ENCODE measurements at regions not wholly inside any gene's neighbourhood (a gene's known extent, or its start where the extent isn't known, plus 50 kb on each side); places are given as distances from the start of the nearest gene placed in this dataset.

DNA sequence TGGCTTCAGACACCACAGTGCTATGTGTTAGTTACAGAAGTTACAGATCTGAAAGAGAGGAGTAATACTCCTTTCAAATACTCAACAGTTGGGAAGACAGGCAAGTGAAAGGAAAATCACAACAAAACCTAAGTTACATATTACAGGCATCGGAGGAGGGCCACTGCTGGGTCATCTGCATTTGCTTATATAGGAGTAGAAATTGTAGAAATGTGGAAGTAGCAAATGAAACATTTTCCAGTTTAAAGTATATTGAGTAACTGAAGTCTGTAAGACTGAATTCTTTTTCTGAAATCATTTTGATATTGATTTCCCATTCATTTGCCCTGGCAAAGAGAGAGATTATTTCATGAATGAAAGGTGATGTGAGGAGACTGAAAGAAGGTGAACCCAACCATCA is 201.7 kb downstream of the SPRY1 start:
- TF ChIP-seq, protein P1, sequence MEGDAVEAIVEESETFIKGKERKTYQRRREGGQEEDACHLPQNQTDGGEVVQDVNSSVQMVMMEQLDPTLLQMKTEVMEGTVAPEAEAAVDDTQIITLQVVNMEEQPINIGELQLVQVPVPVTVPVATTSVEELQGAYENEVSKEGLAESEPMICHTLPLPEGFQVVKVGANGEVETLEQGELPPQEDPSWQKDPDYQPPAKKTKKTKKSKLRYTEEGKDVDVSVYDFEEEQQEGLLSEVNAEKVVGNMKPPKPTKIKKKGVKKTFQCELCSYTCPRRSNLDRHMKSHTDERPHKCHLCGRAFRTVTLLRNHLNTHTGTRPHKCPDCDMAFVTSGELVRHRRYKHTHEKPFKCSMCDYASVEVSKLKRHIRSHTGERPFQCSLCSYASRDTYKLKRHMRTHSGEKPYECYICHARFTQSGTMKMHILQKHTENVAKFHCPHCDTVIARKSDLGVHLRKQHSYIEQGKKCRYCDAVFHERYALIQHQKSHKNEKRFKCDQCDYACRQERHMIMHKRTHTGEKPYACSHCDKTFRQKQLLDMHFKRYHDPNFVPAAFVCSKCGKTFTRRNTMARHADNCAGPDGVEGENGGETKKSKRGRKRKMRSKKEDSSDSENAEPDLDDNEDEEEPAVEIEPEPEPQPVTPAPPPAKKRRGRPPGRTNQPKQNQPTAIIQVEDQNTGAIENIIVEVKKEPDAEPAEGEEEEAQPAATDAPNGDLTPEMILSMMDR (IDR thresholded peaks at IDR 0.05), result no peak
- Histone ChIP-seq H3K36me3 (no peaks in the 10 kb centered on the region), H3K9me3 (no peaks in the 10 kb centered on the region), H3K4me3 (no peak overlapping the region), H3K27ac (no peak overlapping the region), H3K4me1 (peaks cover 0 to 29% (median 21%) of the 10 kb centered on the region in 4 donors), H3K27me3 (no peaks in the 10 kb centered on the region)
- no peak for DNase-seq
- intact Hi-C loops (cut with DNase I), result no loop called here
- WGBS, 2 donors, result 94 to 96% methylated on average over 1 of the region's 1 CpG

DNA sequence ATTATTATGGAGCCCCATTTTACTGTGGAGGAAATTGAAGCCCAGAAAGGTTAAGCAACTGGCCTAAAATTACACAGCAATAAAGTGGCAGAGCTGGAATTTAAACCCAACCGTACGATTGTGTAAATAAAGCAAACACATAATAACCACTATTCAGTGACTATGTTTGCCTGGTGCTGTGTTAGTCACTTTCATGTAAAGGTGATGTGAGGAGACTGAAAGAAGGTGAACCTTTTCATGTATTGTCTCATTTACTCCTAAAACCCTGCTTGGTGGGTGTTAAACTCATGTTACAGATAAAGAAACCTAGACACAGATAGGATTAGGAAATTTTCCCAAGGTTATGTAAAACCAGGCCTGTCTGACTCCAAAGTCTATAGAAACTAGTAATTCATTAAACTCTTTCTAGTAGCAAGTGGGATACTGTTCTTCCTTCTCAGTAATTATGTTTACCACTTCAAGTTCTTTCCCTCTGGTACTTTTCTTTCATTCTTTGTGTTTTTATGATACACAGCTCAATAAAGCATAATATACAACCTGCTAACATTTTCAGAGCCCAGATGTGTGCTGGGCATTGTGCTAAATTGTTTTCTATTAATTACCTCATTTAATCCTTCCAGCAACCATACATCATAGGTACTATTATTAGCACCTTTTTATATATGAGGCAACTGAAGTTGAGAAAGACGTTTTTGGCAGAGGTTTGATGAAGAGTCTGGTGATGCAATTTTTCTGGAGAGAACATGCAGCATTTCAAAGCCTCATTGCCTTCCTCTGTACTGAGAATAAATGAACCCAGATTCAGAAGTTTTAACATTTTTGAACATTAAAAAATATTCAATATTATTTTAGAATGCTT is 202.7 kb downstream of the SPRY1 start:
- 10 to 36% methylated on average over 3 of the region's 3 CpGs for WGBS, 2 donors
- no peak overlapping the region for H3K4me3 ChIP-seq
- H3K36me3 ChIP-seq, result no peaks in the 10 kb centered on the region
- no peaks in the 10 kb centered on the region for H3K27me3 ChIP-seq
- H3K4me1 ChIP-seq, result peaks cover 0 to 29% (median 21%) of the 10 kb centered on the region in 4 donors
- intact Hi-C loops (cut with DNase I), result no loop called here
- peak in 2 of 4 donors; percentile 18 to 39 for TF ChIP-seq EP300 (IDR thresholded peaks at IDR 0.05)
- TF ChIP-seq, protein P1 (IDR thresholded peaks at IDR 0.05), result no peak
- peak; percentile 27 to 61 (median 43) for TF ChIP-seq POLR2AphosphoS5 (IDR thresholded peaks at IDR 0.05)
- H3K27ac ChIP-seq, result peak overlapping the region; percentile 37 to 50 (median 46)
- no peaks in the 10 kb centered on the region for H3K9me3 ChIP-seq
- DNase-seq, result no peak

DNA sequence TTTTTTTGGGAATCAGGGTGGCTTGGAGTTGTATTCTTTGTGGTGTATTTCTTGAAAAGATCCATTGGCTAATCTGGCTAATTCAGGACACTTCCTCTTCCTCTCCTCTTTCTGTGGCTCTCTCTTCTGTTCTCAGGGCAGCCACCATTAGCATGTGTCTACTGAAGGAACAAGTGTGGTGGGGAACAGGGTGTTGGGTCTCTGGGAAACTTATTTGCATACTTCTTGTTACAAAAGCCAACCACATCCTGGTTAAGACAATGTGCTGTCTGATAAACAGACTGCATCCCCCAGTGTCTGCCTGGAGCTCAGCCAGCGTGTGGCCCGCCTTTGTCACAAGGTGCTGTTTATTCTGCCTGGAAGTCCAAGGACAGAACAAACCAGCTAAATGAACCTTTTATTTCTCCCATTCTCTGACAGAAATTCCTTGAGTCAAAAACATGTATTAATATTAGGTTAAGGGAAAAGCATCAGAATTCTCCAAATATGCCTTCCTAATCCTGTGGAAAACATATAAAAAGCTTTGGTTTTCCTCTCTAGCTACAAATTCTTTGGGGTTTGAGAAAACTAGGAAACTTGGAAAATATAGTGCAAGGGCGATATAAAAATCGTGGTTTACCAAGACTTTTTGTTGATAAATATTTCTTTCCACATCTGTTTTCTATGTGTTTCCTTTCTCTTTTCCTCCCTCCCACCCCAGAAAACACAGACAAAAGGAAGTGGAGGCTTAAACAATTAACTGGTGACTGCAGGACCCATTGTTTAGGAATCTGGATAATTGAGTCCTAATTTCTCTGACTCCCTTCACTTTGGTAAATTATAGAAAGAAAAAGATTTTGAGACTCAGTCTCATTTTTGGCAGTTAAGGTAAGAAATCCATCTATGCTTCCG is 203.6 kb downstream of the SPRY1 start:
- TF ChIP-seq POLR2AphosphoS5 (IDR thresholded peaks at IDR 0.05), result peak in 1 of 4 donors; percentile 33
- TF ChIP-seq, protein P1 (IDR thresholded peaks at IDR 0.05), result no peak
- Histone ChIP-seq H3K27ac (peak overlapping the region; percentile 37 to 50 (median 46)), H3K4me1 (peaks cover 0 to 29% (median 21%) of the 10 kb centered on the region in 4 donors), H3K4me3 (no peak overlapping the region), H3K36me3 (no peaks in the 10 kb centered on the region), H3K27me3 (no peaks in the 10 kb centered on the region), H3K9me3 (no peaks in the 10 kb centered on the region)
- intact Hi-C loops (cut with DNase I), result no loop called here
- DNase-seq, result peak; percentile 79
- WGBS, 2 donors, result 21 to 27% methylated on average over 5 of the region's 5 CpGs

DNA sequence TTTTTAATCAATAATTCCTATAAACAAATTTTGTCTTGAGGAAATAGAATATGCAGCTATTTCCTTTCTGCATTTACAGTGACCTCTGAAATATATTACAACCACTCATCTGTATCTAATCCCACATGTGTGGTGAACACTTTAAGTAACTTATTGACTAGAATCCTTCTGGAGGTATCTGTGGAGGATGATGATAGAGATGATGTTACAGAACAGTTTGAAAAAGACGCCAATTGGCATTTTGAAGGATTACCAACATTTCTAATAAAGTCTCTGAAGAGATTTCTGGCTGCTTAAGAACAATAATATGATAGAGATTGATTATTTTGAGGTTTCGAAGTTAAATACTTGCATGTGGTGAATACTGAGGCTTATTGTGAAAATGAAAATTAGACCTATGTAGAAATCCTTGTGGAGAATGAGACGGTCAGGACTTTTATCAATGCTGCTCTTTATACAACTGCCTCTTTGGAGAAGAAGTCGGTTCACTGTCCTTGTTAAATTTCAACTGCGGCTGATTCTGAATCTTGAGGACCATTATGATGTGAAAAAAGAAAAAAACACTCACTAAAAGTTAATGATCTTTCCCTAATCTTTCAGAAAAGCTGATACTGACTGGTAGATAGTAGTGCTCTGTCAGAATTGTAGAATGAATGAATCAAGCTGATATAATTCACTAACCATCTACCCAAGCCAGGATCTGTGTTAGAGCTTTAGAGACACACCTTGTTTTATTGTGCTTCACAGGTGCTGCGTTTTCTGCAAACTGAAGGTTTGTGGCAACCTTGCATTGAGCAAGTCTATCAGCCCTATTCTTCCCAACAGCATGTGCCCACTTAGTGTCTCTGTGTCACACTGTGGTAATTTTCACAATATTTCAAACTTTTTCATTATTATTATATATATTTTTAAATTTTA is 204.7 kb downstream of the SPRY1 start:
- Histone ChIP-seq H3K9me3 (no peaks in the 10 kb centered on the region), H3K4me3 (no peak overlapping the region), H3K27me3 (no peaks in the 10 kb centered on the region), H3K27ac (no peak overlapping the region), H3K36me3 (no peaks in the 10 kb centered on the region), H3K4me1 (peaks cover 0 to 29% (median 21%) of the 10 kb centered on the region in 4 donors)
- TF ChIP-seq POLR2AphosphoS5 (IDR thresholded peaks at IDR 0.05) (no peak), POLR2A (IDR thresholded peaks at IDR 0.05) (no peak), EP300 (IDR thresholded peaks at IDR 0.05) (no peak)
- TF ChIP-seq, protein P1 (IDR thresholded peaks at IDR 0.05), result no peak
- intact Hi-C loops (cut with DNase I), result no loop called here
- DNase-seq, result no peak
- WGBS, 2 donors, result 22 to 69% methylated on average over 6 of the region's 6 CpGs

Measured in sigmoid colon (tissue), 6 donors.